Astrocyte of the cerebellum (primary cell): ENCODE measurements at regions not wholly inside any gene's neighbourhood (a gene's known extent, or its start where the extent isn't known, plus 50 kb on each side); places are given as distances from the start of the nearest gene placed in this dataset.
"Not testable (repeated sequence)": the region's sequence is repeated elsewhere in the genome, so short reads cannot be mapped to it uniquely, and the experiment has no call there.

Experiments used
- DNase-seq: peaks from one replicate; pipeline ENCODE4 v3.0.0-alpha.2; 2011; ENCODE audit warnings: low read depth
- H3K4me3 ChIP-seq: 2 replicates; pipeline ENCODE4 v1.5.1; 2011; ENCODE audit warnings: mild to moderate bottlenecking, low read depth, low read length, moderate library complexity
- CTCF ChIP-seq: IDR thresholded peaks from 2 replicates; pipeline ENCODE4 v1.5.1; 2012; ENCODE audit warnings: low read length, low read depth, moderate library complexity, mild to moderate bottlenecking; ENCODE audit errors: missing control alignments
- in situ Hi-C: cut with HindIII; loops from 2 replicates; pipeline ENCODE4 v1.10.0; 2017; ENCODE audit warnings: low sequenced_read_pairs

GRCh38 chr13:26853323-26853722 lies 92.7 kb upstream of the GPR12 start:
- TF ChIP-seq CTCF, result no peak
- in situ Hi-C loops, result no loop called here
- no peak for DNase-seq
- H3K4me3 ChIP-seq, result no peak overlapping the region

- no peak overlapping the region for H3K4me3 ChIP-seq
- no peak for TF ChIP-seq CTCF
- DNase-seq, result no peak
- in situ Hi-C loops, result no loop called here
Measured at GRCh38 chr13:26847281-26847680, 86.7 kb upstream of the GPR12 start.

- in situ Hi-C loops, H3K4me3 ChIP-seq, DNase-seq: not testable (repeated sequence)
Measured at GRCh38 chr13:26845063-26845462, 84.5 kb upstream of the GPR12 start.

GRCh38 chr13:26839682-26840081 lies 79.1 kb upstream of the GPR12 start:
- DNase-seq, result no peak
- no peak overlapping the region for H3K4me3 ChIP-seq
- in situ Hi-C loops, result no loop called here
- TF ChIP-seq CTCF, result no peak

- H3K4me3 ChIP-seq, result no peak overlapping the region
- DNase-seq, result no peak
- in situ Hi-C loops, result no loop called here
- no peak for TF ChIP-seq CTCF
Measured at GRCh38 chr13:26838821-26839220, 78.2 kb upstream of the GPR12 start.

GRCh38 chr13:26837997-26838396 lies 77.4 kb upstream of the GPR12 start:
- in situ Hi-C loops, result no loop called here

GRCh38 chr13:26837102-26837501 lies 76.5 kb upstream of the GPR12 start:
- no peak for TF ChIP-seq CTCF
- in situ Hi-C loops, result no loop called here
- no peak for DNase-seq

More at GRCh38 chr13:26837997-26838396, 77.4 kb upstream of the GPR12 start:
- H3K4me3 ChIP-seq, result no peak overlapping the region
- no peak for TF ChIP-seq CTCF
- DNase-seq, result no peak

More at GRCh38 chr13:26837102-26837501, 76.5 kb upstream of the GPR12 start:
- no peak overlapping the region for H3K4me3 ChIP-seq
